Nucleus accumbens (tissue), 56 donors: ENCODE measurements at regions not wholly inside any gene's neighbourhood (a gene's known extent, or its start where the extent isn't known, plus 50 kb on each side); places are given as distances from the start of the nearest gene placed in this dataset.

Experiments
- DNase-seq, 56 donors: peaks; one replicate each; lab custom pipeline; 2025; lab: John Stamatoyannopoulos, UW

DNA sequence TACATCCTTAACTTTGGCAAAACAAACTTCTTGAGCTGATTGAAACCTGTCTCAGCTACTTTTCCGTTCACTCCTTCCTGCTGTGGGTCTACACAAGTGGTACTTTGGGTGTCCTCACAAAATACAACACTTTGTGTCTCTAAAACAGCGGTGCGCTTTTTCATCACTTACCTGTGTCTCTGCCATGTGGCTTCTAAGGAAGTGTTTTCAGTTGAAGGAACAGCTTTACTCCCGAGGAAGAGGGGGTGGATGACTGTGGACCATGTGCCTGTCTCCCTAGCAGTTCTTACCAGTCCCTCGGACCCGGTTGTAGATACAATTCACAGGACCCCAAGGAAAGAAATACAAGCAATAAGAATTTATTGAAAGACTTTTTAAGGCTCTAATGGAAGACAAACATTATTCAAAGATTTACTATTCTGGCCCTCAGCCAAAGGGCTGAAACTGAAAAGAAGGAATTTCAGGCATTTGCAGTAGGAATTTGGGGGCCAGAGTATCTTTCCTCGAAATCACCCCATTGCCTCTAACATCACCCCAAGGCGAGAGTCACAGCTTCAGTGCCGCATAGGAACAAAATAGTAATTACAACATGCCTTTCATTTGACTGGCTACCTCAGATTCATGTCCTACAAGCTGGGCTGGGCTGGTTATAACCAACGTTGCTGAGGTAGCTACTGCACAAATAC is 246.3 kb downstream of the ACTR3B start:
- DNase-seq = no peak

DNA sequence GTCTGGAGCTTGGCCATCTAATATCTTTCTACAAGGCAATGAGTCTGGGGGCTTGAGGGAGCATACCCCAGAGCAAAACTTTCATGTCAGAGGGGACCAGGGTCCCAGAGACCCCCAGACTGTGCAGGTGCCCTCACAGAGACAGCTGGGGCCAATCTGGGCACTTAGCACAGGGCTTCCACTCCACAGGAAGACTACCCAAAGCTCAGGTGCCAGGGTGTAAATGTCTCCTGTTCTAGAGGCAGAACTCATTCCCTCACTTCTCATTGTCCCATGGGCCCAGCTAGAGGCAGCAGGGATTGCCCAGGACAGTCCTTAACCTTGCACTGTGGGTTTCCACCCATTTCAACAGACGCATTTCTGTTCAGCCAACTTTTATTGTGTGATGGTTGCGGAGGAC is 246.9 kb downstream of the ACTR3B start:
- DNase-seq = no peak

DNA sequence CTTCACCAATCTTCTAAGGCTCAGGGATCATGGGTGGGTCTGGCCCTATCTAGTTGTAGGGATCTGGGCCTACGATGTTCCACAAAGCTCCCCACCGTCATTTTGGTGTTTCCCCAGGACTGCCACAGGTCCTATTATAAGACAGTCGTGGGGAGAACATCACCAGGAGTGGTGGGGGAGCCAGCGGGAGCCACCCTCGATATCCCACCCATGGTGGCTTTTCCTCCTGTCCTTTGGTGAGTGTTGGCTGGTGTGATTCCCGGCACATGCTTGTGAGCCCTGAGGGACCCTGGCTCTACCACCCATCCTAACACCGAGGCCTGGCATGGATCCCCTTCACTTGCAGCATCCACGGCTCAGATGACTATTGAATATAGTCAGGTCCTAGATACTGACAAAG is 247.4 kb downstream of the ACTR3B start:
- no peak for DNase-seq

DNA sequence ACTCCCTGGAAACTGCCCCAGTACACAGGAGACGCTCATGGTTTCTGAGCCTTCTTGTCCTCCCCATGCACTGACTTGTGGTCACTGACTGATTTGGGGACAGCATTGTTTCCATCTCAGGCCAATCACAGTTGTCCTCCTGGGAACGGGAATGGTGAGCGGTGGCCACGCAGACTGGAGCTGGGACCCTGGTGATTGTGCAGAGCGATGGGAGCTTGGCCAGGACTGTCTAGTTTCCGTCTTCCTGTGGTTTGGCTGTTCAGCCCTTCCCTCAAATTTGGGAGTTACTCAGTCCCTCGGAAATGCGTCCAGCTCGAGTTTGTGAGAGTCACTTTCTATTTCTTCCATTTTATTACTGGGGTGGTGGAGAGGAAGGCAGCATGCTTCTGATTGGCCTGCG is 250.9 kb downstream of the ACTR3B start:
- DNase-seq = no peak

DNA sequence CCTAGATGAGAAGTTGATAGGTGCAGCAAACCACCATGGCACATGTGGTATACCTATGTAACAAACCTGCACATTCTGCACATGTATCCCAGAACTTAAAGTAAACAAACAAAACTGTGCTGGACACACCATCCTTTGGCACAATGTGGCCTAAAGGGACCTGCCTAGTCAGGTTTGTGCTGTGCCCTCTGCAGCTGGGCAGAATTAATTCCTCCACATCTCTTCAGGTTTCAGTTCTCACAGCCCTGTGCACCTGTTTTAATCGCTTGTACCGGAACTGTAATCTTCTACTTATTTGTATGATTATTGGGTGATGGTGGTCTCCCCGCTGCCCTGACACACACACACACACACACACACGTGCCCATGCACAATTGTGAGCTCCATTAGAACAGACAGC is 252.7 kb downstream of the ACTR3B start:
- DNase-seq = no peak

DNA sequence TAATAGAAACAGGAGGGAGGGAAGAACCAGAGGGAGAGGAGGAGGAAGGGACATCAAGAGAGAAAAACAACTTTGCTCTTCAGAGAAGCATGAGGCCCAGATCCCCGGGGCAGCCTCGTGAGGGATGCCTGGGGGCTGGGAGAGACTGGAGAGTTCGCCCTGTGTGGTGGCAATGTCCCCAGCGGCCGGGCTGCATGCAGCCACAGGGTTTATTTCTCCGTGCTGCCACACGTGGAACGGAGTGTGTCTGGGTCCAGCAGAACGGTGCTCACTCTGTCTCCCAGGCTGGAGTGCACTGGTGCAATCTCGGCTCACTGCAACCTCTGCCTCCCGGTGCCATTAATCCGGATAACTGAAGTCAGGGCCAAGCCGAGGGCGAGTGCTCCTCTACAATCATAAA is 257.7 kb downstream of the ACTR3B start:
- no peak for DNase-seq

DNA sequence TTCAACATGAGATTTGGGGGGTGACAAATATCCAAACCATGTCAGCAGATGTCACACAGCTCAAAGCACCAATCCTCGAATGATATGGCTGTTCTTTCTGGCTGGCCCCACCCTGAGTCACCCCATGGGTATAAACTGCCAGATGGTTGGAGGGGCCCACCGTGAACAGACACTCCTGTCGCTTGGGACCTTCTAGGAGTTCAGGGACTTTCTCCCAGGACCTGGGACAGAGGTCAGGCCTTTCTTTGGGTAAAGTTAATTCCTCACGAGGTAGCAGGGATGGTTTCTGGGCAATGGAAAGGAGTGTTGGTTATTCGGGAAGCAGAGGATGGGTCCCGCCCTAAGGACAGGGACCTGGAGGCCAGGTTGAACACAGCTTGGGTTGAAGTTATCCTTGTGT is 262.0 kb downstream of the ACTR3B start:
- DNase-seq = no peak

DNA sequence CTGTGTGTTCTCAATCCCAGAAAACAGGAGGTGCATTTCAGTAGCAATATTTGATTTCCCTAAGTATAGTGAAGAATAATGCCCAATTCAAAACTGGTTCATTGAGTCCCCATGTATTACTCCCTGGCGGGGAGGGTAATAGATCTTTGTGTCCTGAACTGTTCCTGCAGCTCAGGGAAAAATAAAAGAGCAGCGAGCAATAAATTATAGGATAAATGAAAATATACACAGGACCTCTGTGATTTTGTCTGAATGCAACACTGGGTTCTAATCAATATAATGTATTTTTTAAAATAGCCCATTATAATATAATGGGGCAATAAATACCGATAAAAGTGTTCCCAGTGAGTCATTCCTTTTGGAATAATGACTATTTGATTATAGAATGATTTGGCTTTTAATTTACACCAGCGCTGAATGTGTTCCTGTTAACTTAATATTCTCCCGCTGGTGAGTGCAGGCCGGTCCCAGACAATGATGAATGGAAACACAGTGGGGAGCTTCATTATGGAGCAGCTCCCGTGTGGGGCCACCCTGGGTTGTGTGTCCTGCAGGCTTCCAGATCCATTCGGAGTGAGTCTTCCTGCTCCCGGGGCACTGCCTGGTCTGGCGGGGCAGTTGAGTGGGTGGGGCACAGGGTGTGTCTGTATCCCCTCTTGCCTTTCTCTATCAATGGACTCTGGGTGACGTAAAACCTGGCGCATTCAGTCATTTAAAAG is 263.1 kb downstream of the ACTR3B start:
- no peak for DNase-seq

DNA sequence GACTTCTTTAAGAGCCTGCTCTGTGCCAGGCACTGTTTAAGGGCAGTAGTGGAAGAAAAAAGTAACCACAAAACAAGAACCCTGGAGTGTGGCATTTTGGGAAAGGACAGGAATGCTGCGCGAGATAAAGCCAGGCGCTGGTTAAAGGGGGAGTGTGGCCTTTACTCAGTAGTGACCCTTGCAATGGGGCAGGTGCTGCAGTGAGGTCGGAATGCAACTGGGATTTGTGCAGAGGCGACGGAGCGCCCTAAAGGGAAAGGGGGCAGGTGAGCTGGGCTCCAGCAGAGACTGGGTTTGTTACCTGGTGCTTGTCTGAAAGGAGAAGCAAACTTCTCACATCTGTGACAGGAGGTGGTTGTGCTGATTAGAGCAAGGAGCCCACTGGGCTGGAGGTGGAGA is 263.6 kb downstream of the ACTR3B start:
- DNase-seq = no peak

DNA sequence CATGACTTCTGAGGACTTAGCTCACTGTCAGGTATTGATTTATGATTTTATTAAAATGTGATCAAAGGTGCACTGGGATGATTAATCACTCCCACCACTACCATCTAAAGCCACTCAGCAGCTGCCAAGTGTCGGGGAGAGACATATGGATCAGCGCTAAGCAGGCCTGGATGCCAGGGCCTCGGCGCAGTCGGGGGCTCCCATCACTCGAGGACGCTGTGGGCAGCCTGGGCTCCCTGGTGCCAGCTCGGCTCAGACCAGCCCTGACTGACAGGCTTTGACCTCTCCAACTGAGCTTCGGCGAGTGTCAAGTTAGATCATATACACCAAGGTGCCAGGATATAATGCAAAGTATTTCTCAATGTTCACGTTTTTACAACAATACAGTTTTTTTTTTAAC is 267.7 kb downstream of the ACTR3B start:
- no peak for DNase-seq

DNA sequence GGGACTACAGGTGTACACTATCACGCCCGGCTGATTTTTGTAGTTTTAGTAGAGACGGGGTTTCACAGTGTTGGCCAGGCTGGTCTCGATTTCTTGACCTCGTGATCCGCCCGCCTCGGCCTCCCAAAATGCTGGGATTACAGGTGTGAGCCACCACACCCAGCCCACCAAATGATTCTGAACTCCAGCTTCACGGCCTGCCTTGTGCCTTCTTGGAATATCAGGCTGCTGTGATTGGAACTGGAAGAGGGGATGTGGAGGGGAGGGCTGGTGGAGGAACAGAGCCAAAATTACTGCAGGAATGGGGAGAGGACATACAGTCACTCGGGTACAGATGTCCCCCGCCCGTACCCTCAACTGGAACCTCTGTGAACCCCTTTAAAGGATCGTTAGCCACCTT is 268.4 kb downstream of the ACTR3B start:
- DNase-seq = no peak

DNA sequence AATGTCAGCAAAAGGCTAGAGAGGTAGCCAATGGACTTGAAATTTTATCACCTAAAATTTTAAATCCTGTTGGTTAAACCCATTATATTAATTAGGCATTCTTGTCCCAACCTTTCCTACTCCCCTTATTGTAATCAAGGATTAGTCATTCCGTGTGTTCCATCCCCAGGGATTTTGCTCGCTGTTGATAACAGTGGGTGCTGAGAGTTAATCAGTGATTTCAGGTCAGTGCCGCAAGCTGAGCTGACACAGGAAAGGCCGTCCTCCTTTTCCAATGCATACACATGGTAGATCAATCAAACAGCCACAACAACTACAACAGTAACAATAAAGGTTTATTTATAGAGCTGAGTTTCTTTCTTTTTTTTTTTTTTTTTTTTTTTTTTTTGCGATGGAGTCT is 271.4 kb downstream of the ACTR3B start:
- DNase-seq = no peak

DNA sequence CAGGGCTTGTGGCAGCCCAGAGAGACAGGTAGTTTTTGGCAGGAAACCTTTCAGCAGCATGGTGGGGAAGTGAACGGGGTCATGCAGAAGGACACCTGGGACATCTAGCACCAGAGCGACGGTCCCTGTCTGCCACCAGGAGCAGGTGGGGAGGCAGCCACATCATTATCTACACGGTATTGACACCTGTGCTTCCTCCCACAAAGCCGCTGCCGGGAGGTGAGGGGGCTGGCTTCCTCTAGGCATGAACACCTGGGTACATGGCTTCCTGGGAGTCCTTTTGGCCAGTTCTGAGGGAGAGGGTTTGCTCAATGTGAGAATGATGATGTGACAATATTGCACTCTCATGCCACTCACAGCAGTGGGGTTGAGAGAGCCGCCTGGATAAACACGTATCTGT is 275.2 kb downstream of the ACTR3B start:
- DNase-seq = no peak

DNA sequence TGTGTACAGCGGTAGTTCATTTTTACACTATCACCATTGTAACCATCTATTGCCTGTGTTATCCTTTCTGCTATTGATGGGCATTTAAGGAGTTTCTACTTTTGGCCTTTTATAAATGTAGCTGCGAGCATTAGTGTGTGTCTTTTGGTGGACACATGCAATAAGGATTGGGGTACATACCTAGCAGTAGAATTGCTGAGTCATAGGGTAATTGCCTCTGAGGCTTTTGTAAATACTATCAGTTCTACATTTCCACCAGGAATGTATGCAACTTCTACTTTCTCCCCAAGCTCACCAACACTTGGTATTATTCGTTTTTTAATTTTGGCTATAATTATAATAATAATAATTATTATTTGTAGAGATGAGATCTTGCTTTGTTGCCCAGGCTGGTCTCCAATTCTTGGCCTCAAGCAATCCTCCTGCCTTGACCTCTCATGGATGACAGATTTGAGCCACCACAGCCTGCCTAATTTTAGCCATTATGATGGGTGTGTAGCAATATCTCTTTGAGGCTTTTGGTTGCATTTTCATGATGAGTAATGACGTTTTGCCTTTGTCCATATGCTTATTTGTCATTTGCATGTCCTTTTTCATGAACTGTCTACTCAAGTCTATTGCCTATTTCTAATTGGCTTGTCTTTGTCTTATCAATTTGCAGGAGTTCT is 277.0 kb downstream of the ACTR3B start:
- DNase-seq = no peak

DNA sequence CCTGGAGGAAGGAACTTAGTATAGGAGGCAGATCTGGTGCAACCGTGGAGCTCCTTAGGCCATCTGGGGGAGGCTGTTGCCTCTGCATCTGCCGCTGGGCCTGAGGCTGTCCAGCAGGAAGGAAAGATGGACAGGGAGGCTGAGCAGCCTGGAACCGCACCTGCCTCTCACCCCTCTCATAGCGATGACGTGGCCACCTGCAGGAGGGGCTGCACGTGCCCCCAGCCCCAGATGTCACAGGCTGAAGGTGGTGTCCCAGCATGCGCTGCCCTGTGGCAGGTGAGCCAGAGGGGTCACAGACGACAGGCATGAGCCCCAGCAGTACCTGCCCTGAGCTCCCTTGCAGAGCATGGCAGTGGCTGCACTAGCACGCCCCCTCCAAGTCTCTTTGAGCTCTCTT is 283.9 kb downstream of the ACTR3B start:
- DNase-seq = no peak

DNA sequence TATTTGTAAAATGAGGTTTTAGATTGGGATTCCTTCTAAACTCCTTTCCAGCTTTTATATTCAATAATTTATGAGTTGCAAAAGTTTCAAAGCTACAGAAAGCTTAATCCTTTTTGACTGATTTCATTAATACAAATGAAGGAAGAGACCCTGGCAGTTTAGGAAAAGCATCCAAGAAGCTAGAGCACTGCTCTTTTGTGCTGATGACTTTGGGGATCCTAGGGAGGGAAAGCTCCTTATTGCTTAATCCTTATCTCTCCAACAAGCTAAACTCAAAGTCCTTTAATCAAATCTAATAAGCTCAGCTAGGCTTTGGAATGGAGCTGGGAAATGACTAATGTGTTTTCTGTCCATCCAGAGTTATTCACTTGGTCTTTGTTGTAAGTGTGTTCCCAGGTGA is 285.4 kb downstream of the ACTR3B start:
- no peak for DNase-seq

DNA sequence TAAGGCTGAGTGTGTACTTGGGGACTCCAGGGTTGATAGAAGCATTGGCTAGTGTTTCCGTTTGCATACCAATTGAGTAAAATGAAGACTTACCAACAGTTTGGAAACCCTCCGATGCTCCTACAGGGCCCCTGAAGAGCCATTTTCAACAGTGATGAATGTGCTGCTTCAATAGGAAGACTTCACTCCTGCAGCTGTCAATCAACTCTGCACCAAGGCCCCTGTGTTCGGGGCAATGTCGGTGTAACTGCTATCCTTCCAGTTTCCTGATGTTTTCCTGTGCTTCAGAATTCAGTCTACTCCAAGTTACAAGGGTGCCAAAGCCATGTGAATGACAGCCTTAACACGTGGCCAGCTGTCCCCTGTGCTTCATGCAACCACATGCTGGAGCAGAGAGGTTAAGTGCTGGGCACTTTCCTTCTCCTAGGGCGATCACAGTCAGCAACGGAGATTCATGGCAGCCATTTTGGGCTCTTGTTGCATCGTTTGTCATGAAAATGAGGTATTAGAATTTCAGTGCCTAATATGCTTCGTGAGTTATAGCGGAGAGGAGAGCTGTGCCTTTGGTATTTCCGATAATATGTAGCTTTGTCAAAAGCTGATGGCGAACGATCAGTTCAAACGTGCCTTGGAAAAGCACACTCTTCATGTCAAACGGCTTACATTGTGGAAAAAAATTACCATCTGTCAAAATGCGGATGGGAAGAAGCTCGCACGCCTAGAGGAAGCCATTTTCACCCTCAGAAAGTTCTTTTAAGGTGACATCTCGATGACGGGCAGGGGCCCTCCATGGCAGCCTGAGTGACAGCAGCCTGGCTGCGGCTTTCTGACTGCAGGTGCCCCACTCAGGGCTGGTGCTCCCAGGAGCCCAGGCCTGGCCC is 287.8 kb downstream of the ACTR3B start:
- no peak for DNase-seq

DNA sequence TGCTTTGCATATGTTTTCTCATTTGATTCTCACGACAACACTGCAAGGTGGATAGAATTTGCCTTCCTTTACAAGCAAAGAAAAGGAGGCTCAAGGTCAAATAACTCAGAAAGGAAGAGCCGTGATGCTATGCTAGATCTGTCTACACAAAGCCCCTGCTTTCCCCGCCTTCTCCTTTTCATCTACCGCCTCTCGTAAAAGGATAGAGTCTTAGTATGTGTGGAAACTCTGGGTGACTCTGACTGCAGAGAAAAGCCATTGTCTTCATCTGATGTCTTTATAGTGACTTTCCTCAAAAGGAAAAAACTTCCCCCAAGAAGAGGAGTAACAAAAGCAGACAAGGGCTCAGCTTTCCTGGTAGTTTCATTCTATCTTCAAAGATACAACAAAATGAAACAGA is 292.7 kb downstream of the ACTR3B start:
- no peak for DNase-seq

DNA sequence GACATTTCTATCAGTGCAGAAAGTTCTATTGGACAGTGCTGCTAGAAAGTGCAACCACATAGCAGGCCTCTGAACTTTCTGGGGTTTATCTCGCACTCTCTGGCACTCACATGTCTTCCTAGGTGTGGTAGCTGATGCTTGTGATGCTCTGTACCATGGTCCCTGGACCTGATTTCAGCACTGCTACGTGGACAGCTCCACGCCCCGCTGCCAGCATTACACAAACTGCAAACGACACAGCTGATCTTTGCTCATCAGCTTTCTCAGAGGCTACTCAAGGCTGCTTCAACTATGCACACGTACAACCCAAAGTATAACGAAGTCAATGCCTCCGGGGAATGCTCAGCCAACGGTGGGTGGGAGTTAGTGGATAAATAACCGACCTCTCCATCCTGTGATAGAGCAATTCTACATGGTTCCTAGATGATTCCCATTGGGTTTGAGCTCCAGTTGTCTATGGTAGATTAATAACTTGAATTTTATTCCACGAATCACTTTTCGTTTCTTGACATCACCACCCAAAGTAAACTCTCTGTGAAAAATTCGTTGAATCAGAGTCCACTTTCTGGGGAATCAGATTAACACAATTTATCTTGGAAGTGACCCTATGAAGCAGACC is 302.5 kb downstream of the ACTR3B start:
- DNase-seq = no peak

DNA sequence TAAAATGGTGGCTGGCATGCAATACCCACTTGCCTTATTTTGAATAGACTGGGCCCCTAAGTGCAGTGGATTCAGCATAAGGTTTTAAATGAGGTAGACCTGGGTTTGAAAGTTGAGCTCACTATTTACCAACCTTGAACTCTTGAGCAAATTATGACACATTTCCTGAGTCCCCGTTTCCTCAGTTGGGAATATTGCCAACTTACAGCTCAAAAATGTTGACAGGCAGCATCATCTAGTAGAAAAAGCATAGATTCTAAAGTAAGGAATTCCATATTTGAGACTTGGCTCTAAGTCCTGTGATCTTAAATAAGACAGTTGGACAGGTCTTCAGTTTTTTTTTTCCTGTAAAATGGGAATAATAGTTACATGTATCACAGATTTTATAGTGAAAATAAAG is 305.5 kb downstream of the ACTR3B start:
- no peak for DNase-seq

DNA sequence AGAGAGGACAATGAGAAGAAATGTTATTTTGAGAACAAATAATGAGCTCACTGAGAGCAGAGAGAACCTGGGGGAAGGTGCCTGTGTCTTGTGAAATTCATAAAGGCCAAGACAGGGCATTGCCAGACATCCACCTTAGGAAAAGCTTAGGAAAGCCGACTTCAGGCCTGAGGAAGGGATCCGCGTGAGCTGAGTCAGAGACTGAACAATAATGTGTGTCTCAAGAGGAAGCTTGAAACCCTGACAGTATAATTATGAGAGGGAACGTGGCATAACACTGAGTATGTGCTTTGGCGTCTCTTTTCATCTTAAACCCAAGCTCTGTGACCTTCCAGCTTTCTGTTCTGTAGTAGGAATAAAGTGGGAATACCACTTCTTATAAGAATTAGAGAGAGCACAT is 307.2 kb downstream of the ACTR3B start:
- DNase-seq = peak in 1 of 56 donors; percentile 12
